Brain microvascular endothelial cell (primary cell): ENCODE measurements at regions not wholly inside any gene's neighbourhood (a gene's known extent, or its start where the extent isn't known, plus 50 kb on each side); places are given as distances from the start of the nearest gene placed in this dataset.

Source experiments
- DNase-seq: peaks from one replicate; pipeline ENCODE4 v3.0.0-alpha.2; 2020
- H3K27ac ChIP-seq: fragments of 250-450 bp; sonication (Bioruptor Pico); 2 replicates; pipeline ENCODE4 v1.5.1; 2020; ENCODE audit warnings: mild to moderate bottlenecking, moderate library complexity
- H3K27me3 ChIP-seq: fragments of 250-450 bp; sonication (Bioruptor Pico); replicated peaks from 2 replicates; pipeline ENCODE4 v1.5.1; 2020; ENCODE audit warnings: mild to moderate bottlenecking
- H3K36me3 ChIP-seq: fragments of 250-450 bp; sonication (Bioruptor Pico); replicated peaks from 2 replicates; pipeline ENCODE4 v1.5.1; 2020; ENCODE audit warnings: mild to moderate bottlenecking
- H3K4me3 ChIP-seq: 2 replicates; pipeline ENCODE4 v1.5.1; 2011; ENCODE audit warnings: low read depth, mild to moderate bottlenecking, control low read depth, low read length, moderate library complexity
- CTCF ChIP-seq: IDR thresholded peaks from 2 replicates; pipeline ENCODE4 v1.5.1; 2011; ENCODE audit warnings: low read depth, mild to moderate bottlenecking, moderate library complexity, low read length, control low read depth, inconsistent platforms; ENCODE audit errors: missing control alignments
- in situ Hi-C: cut with HindIII; loops from 2 replicates; pipeline ENCODE4 v1.10.0; 2017; ENCODE audit warnings: low sequenced_read_pairs, low pct_ligation_motif_present

- in situ Hi-C loops = no loop called here
- no peak for TF ChIP-seq CTCF
- H3K27me3 ChIP-seq = no peaks in the 10 kb centered on the region
- H3K27ac ChIP-seq = no peak overlapping the region
- H3K4me3 ChIP-seq = no peak overlapping the region
- DNase-seq = no peak
- H3K36me3 ChIP-seq = no peaks in the 10 kb centered on the region
These were observed 280.5 kb upstream of the SP8 start for GRCh38 chr7:21067216-21067615.

- in situ Hi-C loops = no loop called here
These were observed 283.9 kb upstream of the SP8 start for GRCh38 chr7:21070571-21071090.

GRCh38 chr7:21071561-21072501 lies 285.1 kb upstream of the SP8 start:
- in situ Hi-C loops = no loop called here
- no peak overlapping the region for H3K27ac ChIP-seq
- no peak for TF ChIP-seq CTCF

More at GRCh38 chr7:21070571-21071090, 283.9 kb upstream of the SP8 start:
- no peak for DNase-seq
- Histone ChIP-seq H3K36me3 (no peaks in the 10 kb centered on the region), H3K4me3 (no peak overlapping the region), H3K27ac (no peak overlapping the region), H3K27me3 (no peaks in the 10 kb centered on the region)
- TF ChIP-seq CTCF = no peak

GRCh38 chr7:21076054-21076453 lies 289.4 kb upstream of the SP8 start:
- DNase-seq = no peak
- H3K4me3 ChIP-seq = no peak overlapping the region
- H3K36me3 ChIP-seq = no peaks in the 10 kb centered on the region
- no peaks in the 10 kb centered on the region for H3K27me3 ChIP-seq
- H3K27ac ChIP-seq = no peak overlapping the region
- in situ Hi-C loops = no loop called here
- TF ChIP-seq CTCF = no peak

More at GRCh38 chr7:21071561-21072501, 285.1 kb upstream of the SP8 start:
- no peak for DNase-seq
- Histone ChIP-seq H3K4me3 (no peak overlapping the region), H3K27me3 (no peaks in the 10 kb centered on the region), H3K36me3 (no peaks in the 10 kb centered on the region)

GRCh38 chr7:21076574-21076973 lies 289.9 kb upstream of the SP8 start:
- H3K36me3 ChIP-seq = no peaks in the 10 kb centered on the region
- DNase-seq = no peak
- in situ Hi-C loops = no loop called here
- no peak for TF ChIP-seq CTCF
- H3K4me3 ChIP-seq = no peak overlapping the region
- H3K27ac ChIP-seq = no peak overlapping the region
- H3K27me3 ChIP-seq = no peaks in the 10 kb centered on the region

GRCh38 chr7:21077602-21078001 lies 290.9 kb upstream of the SP8 start:
- no peak for TF ChIP-seq CTCF
- DNase-seq = no peak
- no peak overlapping the region for H3K4me3 ChIP-seq
- no peaks in the 10 kb centered on the region for H3K27me3 ChIP-seq
- H3K27ac ChIP-seq = no peak overlapping the region
- no peaks in the 10 kb centered on the region for H3K36me3 ChIP-seq
- in situ Hi-C loops = no loop called here
